Cardiac fibroblast (primary cell): ENCODE measurements at regions not wholly inside any gene's neighbourhood (a gene's known extent, or its start where the extent isn't known, plus 50 kb on each side); places are given as distances from the start of the nearest gene placed in this dataset.

Experiments used
- DNase-seq, 2 donors: peaks; one replicate each; pipeline versions ENCODE4 v3.0.0 to v3.0.0-alpha.2; 2010; ENCODE audit warnings: low read depth in 2 of 2
- H3K4me3 ChIP-seq, 2 donors: replicated peaks in 1 of 2; 1 replicate in 1 of 2; 2 replicates in 1 of 2; pipeline ENCODE4 v1.5.1; 2011; ENCODE audit warnings: low read depth in 2 of 2, low read length in 2 of 2, mild to moderate bottlenecking in 2 of 2, moderate library complexity in 1 of 2
- TF ChIP-seq, protein P1 (sequence below): IDR thresholded peaks from one replicate; pipeline ENCODE4 v1.5.1; 2011; ENCODE audit warnings: low read depth, mild to moderate bottlenecking, low read length, inconsistent platforms

DNA sequence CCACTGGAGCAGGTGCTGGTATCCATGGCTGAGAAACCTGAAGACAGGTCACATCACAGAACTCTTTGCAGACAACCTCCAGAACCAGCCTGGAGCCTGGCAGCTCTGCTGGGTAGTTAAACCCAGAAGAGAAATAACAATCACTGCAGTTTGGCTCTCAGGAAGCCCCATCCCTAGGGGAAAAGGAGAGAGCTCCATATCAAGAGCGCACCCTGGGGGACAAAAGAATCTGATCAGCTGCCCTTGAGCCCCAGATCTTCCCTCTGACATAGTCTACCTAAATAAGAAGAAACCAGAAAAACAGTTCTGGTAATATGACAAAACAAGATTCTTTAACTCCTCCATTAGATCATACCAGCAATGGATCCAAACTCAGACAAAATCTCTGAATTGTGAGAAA, 823.2 kb upstream of the FRG1 start:
- no peak overlapping the region for H3K4me3 ChIP-seq
- DNase-seq = peak in 1 of 2 donors; percentile 18
- TF ChIP-seq, protein P1, sequence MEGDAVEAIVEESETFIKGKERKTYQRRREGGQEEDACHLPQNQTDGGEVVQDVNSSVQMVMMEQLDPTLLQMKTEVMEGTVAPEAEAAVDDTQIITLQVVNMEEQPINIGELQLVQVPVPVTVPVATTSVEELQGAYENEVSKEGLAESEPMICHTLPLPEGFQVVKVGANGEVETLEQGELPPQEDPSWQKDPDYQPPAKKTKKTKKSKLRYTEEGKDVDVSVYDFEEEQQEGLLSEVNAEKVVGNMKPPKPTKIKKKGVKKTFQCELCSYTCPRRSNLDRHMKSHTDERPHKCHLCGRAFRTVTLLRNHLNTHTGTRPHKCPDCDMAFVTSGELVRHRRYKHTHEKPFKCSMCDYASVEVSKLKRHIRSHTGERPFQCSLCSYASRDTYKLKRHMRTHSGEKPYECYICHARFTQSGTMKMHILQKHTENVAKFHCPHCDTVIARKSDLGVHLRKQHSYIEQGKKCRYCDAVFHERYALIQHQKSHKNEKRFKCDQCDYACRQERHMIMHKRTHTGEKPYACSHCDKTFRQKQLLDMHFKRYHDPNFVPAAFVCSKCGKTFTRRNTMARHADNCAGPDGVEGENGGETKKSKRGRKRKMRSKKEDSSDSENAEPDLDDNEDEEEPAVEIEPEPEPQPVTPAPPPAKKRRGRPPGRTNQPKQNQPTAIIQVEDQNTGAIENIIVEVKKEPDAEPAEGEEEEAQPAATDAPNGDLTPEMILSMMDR = no peak

DNA sequence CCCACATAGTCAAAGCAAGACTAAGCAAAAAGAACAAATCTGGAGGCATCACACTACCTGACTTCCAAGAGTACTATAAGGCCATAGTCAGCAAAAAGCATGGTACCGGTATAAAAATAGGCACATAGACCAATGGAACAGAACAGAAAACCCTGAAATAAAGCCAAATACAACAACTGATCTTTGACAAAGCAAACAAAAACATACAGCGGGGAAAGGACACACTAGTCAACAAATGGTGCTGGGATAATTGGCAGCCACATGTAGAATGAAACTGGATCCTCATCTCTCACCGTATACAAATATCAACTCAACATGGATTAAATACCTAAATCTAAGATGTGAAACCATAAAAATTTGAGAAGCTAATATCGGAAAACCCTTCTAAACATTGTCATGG, 819.3 kb upstream of the FRG1 start:
- DNase-seq = no peak
- no peak overlapping the region for H3K4me3 ChIP-seq
- TF ChIP-seq, protein P1 = no peak

DNA sequence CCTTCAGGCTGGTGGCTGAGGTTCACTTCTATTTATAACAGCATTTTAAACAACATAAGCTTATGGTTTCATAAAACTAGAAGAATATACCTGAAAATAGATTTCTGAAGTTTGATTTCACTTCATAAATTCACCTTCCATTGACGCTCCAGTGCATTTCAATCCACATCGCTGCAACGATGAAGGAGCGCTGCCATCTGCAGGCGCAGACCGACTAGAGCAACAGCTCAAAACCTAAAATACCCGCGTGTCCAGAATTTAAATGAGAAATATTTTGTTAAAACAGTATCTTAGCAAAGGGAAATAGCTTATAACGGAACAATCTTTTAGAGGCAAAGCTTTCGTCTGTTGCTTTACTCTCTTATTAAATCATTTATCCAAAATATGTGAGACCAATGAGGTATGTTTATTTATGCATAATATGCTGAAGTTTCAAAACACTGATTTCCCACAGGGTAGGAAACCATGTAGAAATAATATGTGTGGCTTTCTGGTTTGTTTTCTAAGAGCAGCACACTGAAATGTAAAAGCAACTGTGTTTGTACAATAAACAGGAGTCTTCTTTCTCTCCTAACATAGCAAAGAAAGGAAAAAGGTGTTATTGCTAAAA, 816.4 kb upstream of the FRG1 start:
- peak; percentile 33 to 70 for DNase-seq
- TF ChIP-seq, protein P1 = peak; percentile 61
- no peak overlapping the region for H3K4me3 ChIP-seq

DNA sequence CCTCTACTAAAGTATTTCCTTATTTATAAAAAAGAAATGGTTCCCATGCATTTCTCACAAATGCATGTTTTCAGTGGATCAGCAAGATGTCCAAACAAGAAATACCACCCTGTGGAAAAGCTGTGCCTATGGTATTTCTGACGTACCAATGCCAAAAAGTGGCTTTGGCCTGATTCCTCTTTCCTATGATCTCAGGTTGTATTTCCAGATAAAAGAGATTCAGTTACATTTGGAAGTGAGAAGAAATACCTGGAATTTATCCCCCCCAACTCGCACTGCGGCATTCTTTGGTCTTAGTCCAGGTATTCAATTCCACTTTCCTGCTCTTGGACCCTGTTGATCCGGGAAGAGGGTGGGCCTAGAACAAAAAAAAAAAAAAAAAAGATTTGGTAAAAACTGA, 815.9 kb upstream of the FRG1 start:
- DNase-seq = no peak
- TF ChIP-seq, protein P1 = no peak
- no peak overlapping the region for H3K4me3 ChIP-seq

DNA sequence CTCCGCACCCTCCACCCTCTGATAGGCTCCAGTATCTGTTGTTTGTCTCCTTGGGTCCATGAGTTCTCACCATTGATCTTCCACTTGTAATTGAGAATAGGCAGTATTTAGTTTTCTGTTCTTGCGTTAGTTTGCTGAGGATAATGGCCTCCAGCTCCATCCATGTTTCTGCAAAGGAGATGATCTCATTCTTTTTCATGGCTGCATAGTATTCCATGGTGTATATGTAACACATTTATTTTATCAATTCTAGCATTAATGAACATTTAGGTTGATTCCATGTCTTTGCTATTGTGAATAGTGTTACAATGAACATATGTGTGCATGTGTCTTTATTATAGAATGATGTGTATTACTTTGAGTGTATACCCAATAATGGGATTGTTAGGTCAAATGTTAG, 814.6 kb upstream of the FRG1 start:
- DNase-seq = no peak
- TF ChIP-seq, protein P1 = no peak
- no peak overlapping the region for H3K4me3 ChIP-seq

DNA sequence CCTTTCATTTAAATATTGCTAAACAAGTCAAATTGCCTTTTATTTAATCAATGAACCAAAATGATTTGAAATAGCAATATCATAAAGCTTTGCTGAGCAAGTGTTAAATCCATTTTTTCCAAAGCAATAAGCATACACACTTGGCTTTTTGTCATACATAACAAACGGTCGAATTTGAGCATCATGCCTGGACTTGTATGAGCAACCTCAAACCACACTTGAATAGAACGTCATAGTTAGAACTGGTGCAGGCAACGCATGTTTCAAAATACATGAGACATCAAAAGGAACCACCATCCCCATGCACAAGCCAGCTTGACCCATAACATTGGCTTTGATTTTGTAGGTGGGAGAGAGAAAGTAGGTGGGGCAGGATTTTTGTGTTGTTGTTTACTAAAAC, 812.3 kb upstream of the FRG1 start:
- TF ChIP-seq, protein P1 = no peak
- DNase-seq = no peak
- H3K4me3 ChIP-seq = no peak overlapping the region

DNA sequence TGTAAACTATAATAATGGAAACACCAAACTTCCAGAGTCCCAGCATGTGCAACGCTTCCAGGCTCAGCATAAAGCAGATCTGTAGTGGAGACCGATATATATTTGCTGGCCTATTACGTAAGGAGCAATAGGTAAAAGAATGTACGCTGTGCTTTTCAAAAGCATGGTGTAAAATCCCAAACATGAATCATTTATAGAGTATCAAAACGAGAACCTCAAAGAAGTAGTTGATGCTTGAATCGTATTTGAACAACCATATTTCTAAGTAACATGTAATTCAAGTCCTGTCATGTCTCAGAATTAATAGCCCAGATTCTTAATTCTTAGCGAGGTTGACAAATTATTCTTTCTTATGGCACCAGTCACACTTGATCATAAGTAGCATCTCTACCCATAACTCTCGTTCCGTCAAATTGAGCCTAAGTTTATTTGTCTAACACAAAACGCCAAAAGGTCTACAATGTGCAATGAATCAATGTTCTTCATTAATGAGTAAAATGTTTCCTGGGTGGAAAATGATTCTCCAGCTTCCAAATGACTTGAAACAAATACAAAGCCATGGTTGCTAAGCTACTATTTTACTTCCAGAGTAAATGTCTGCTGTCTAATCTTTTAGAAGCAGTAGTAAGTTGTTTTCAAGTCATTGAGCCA, 811.5 kb upstream of the FRG1 start:
- no peak for DNase-seq
- TF ChIP-seq, protein P1 = no peak
- H3K4me3 ChIP-seq = no peak overlapping the region
